PC-9 (cell line): ENCODE measurements at regions not wholly inside any gene's neighbourhood (a gene's known extent, or its start where the extent isn't known, plus 50 kb on each side); places are given as distances from the start of the nearest gene placed in this dataset.

Experiments
- EZH2 ChIP-seq: fragments of 200-600 bp; sonication (generic); IDR thresholded peaks from 2 replicates; pipeline ENCODE4 v1.8.0; 2017; ENCODE audit warnings: antibody characterized with exemption, low read depth
- TF ChIP-seq, protein P1 (sequence below): fragments of 200-600 bp; sonication (generic); conservative IDR thresholded peaks from 2 replicates; pipeline ENCODE4 v1.6.1; 2017; ENCODE audit warnings: mixed run types, antibody characterized with exemption, mild to moderate bottlenecking, moderate library complexity

DNA sequence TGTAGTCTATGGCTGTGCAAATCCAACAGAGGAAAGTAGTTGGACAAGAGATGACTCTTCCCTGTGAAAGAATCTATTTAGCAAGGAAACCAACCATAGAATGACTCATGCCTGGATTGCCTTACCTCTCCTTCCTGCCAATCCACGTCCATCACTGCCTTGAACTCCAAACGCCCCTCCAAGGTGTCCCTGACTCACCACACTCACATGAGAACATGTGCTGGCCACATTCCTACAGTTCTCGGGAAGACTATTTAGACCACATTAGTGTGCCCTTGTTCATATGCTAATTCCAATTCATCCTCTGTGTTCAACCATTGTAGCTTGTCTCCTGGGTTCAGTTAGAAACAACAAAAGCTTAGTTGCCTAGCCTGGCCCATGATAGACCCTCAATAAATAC, 157.3 kb downstream of the SLC30A10 start:
- TF ChIP-seq, protein P1, sequence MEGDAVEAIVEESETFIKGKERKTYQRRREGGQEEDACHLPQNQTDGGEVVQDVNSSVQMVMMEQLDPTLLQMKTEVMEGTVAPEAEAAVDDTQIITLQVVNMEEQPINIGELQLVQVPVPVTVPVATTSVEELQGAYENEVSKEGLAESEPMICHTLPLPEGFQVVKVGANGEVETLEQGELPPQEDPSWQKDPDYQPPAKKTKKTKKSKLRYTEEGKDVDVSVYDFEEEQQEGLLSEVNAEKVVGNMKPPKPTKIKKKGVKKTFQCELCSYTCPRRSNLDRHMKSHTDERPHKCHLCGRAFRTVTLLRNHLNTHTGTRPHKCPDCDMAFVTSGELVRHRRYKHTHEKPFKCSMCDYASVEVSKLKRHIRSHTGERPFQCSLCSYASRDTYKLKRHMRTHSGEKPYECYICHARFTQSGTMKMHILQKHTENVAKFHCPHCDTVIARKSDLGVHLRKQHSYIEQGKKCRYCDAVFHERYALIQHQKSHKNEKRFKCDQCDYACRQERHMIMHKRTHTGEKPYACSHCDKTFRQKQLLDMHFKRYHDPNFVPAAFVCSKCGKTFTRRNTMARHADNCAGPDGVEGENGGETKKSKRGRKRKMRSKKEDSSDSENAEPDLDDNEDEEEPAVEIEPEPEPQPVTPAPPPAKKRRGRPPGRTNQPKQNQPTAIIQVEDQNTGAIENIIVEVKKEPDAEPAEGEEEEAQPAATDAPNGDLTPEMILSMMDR = no peak
- no peak for TF ChIP-seq EZH2
